Choroid plexus epithelial cell (primary cell): ENCODE measurements at regions not wholly inside any gene's neighbourhood (a gene's known extent, or its start where the extent isn't known, plus 50 kb on each side); places are given as distances from the start of the nearest gene placed in this dataset.
A peak's percentile ranks its signal among the peaks of the same experiment; 100 is the strongest.

Experiments
- DNase-seq: peaks from one replicate; pipeline ENCODE4 v3.0.0-alpha.2; 2010; ENCODE audit warnings: low read depth
- H3K4me3 ChIP-seq: 2 replicates; pipeline ENCODE4 v1.5.1; 2011; ENCODE audit warnings: low read depth, mild to moderate bottlenecking, control low read depth, low read length, moderate library complexity
- TF ChIP-seq, protein P1 (sequence below): conservative IDR thresholded peaks from 2 replicates; pipeline ENCODE4 v1.5.1; 2011; ENCODE audit warnings: low read depth, mild to moderate bottlenecking, control low read depth, inconsistent platforms, low read length, moderate library complexity

DNA sequence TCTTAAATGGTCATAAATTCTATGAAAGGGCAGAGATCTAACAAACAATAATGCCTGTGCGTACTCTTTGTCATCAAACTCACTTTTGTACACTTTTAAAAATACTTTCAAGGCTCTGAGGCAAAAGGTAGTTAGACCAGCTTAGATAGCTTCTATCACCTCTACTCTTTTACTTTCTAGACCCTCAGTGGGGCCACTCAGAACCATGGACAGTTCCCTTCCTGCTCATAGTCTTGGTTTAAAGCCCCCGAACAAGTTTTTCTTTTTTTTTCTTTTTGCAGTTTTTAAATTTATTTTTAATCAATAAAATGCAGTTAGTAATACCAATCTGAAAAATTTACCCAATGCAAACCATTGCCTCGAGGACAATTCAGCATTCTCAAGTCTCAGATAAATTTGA, 460.5 kb upstream of the CNKSR2 start:
- no peak overlapping the region for H3K4me3 ChIP-seq
- TF ChIP-seq, protein P1, sequence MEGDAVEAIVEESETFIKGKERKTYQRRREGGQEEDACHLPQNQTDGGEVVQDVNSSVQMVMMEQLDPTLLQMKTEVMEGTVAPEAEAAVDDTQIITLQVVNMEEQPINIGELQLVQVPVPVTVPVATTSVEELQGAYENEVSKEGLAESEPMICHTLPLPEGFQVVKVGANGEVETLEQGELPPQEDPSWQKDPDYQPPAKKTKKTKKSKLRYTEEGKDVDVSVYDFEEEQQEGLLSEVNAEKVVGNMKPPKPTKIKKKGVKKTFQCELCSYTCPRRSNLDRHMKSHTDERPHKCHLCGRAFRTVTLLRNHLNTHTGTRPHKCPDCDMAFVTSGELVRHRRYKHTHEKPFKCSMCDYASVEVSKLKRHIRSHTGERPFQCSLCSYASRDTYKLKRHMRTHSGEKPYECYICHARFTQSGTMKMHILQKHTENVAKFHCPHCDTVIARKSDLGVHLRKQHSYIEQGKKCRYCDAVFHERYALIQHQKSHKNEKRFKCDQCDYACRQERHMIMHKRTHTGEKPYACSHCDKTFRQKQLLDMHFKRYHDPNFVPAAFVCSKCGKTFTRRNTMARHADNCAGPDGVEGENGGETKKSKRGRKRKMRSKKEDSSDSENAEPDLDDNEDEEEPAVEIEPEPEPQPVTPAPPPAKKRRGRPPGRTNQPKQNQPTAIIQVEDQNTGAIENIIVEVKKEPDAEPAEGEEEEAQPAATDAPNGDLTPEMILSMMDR: no peak
- peak; percentile 1 for DNase-seq

DNA sequence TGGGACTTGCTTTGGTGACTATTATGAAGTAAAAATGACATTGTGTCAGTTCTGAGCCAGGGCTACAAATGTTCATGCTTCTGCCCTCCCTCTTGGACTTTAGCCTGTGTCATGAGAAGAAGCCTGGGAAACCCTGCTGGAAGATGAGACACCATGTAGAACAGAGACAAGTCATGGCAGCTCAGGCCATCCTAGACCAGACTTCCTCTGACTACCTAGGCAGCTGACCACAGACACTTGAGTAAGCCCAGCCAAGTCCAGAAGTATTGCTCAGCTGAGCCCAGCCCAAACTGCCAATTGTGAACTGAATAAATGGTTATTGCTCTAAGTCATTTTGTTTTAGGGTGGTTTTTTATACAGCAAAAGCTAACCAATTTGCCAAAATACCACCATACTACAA, 467.6 kb upstream of the CNKSR2 start:
- DNase-seq: no peak
- TF ChIP-seq, protein P1: no peak
- no peak overlapping the region for H3K4me3 ChIP-seq

DNA sequence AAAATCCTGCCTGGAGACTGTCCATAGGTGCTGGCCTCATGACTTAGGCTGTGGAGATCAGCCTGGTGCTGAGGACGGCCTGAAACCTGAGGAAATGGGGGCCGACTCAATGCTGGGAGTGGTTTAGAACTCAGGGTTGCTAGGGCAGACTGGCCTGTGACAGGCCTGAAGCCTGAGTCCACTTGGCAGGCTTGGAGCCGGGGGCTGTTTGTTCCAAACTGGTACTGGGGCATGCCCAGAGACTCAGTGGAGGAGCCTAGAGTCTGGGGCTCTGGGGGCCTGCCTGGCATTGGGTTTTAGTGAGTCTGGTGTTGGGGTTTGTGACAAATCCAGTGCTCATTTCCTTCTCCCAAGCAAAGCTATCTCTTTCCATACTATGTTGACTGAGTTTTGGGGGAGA, 489.7 kb upstream of the CNKSR2 start:
- TF ChIP-seq, protein P1: no peak
- no peak for DNase-seq

DNA sequence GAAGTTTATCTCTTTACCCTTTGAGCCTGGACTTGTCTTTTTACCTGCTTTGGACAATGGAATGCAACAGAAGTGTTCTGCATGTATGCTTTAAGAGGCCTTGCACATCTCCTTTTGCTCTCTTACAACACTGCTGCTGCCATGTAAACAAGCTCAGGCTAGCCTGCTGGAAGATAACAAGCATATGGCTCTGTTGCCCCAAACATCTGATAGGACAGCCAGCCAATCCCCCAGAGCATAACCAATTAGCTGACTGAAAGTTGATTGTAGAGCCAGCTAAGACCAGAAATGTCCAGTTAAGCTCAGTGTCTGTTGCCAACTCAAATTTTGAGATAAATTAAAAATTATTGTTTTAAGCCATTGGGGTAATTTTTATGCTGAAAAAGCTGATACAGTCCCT, 510.6 kb upstream of the CNKSR2 start:
- no peak for DNase-seq
- no peak overlapping the region for H3K4me3 ChIP-seq
- TF ChIP-seq, protein P1: no peak

More for the DNA sequence above, 489.7 kb upstream of the CNKSR2 start:
- H3K4me3 ChIP-seq: no peak overlapping the region

DNA sequence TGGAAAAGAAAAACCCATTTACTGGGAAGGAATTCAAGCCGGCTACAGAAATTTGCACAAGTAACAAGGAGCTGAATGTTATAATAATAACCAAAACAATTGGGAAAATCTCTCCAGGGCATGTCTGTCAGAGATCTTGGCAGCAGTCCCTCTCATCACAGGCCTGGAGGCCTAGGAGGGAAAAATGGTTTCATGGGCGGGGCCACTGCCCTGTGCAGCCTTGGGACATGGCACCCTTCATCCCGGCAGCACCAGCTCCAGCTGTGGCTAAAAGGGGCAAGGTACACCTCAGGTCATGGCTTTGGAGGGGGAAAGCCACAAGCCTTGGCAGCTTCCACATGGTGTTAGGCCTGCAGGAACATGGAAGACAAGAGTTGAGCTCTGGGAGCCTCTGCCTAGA, 513.1 kb upstream of the CNKSR2 start:
- TF ChIP-seq, protein P1: no peak
- DNase-seq: no peak
- H3K4me3 ChIP-seq: no peak overlapping the region

DNA sequence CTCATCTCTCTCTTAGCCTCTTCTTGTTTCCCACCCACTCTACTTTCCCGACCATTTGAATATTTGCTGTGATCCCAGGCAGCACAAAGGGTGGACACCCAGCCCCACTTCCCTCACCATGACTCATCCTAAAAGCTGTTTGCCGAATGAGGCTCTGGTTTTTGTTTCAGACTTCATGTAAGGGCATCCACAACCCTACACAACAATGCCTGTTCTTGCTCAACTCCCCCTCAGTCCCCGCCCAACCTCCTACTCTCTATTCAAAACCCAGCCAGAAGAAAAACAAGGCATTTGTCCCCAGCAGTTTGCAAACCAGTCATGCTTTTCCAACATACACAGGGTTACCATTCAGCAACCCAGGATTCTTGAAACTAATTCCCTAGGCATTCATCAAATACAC, 516.5 kb upstream of the CNKSR2 start:
- H3K4me3 ChIP-seq: no peak overlapping the region
- peak; percentile 2 for DNase-seq

DNA sequence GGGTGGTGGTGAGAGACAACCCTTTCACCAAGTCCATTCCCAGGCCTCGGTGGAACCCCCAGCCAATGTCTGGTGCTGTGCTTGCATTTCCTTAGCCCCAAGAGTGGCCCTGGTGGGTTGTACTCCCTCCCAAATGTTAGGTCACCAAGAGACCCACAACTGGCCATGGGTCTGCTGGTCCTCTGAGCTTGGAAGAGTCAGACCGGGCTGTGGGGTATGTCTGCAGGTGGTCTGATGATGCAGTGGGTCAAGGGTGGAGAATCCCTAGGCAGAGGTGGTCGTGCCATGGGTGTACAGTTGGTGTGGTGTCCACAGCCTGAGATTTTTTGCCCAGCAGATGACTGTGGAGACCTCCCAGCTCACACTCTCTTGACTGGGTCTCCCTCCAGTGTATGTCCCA, 535.7 kb upstream of the CNKSR2 start:
- H3K4me3 ChIP-seq: no peak overlapping the region
- TF ChIP-seq, protein P1: no peak
- DNase-seq: no peak

More for the DNA sequence above, 516.5 kb upstream of the CNKSR2 start:
- TF ChIP-seq, protein P1: no peak
